Activated T-helper 17 cell treated with anti-CD3 and anti-CD28 coated beads, Interleukin-2, amount 50 U/mL, for 72 hours (primary cell): ENCODE measurements at regions not wholly inside any gene's neighbourhood (a gene's known extent, or its start where the extent isn't known, plus 50 kb on each side); places are given as distances from the start of the nearest gene placed in this dataset.

Source experiments
- ATAC-seq: fragments of 150-1000 bp; cut with Tn5 transposase; replicated peaks from 2 replicates; pipeline ENCODE4 v1.10.0; 2021; ENCODE audit warnings: mild to moderate bottlenecking, moderate library complexity
- H3K27ac Mint-ChIP-seq: one replicate; pipeline ENCODE4 v1.8.0; 2022; ENCODE audit warnings: mixed read lengths
- H3K27me3 Mint-ChIP-seq: one replicate; pipeline ENCODE4 v1.8.0; 2022; ENCODE audit warnings: mixed read lengths
- H3K36me3 Mint-ChIP-seq: one replicate; pipeline ENCODE4 v1.8.0; 2022; ENCODE audit warnings: low read depth, mild to moderate bottlenecking, mixed read lengths
- H3K4me1 Mint-ChIP-seq: one replicate; pipeline ENCODE4 v1.8.0; 2022; ENCODE audit warnings: mixed read lengths
- H3K4me3 Mint-ChIP-seq: one replicate; pipeline ENCODE4 v1.8.0; 2022; ENCODE audit warnings: mild to moderate bottlenecking, mixed read lengths
- H3K9me3 Mint-ChIP-seq: one replicate; pipeline ENCODE4 v1.8.0; 2022; ENCODE audit warnings: mixed read lengths

- Mint-ChIP-seq H3K4me3 (no peak overlapping the region), H3K27me3 (peaks cover 42% of the 10 kb centered on the region), H3K9me3 (peaks cover 2% of the 10 kb centered on the region), H3K4me1 (peaks cover 4% of the 10 kb centered on the region), H3K36me3 (no peaks in the 10 kb centered on the region), H3K27ac (no peak overlapping the region)
- ATAC-seq, result no peak
These were observed 75.2 kb upstream of the TBX5 start for GRCh38 chr12:114481200-114481535.

GRCh38 chr12:114480337-114481199 is 74.6 kb upstream of the TBX5 start:
- H3K27ac Mint-ChIP-seq, result no peak overlapping the region
- peaks cover 45% of the 10 kb centered on the region for H3K27me3 Mint-ChIP-seq
- no peak for ATAC-seq
- H3K36me3 Mint-ChIP-seq, result no peaks in the 10 kb centered on the region
- no peaks in the 10 kb centered on the region for H3K9me3 Mint-ChIP-seq
- no peak overlapping the region for H3K4me3 Mint-ChIP-seq
- H3K4me1 Mint-ChIP-seq, result peaks cover 4% of the 10 kb centered on the region

- Mint-ChIP-seq H3K4me3 (peak overlapping the region; percentile 41), H3K27me3 (peaks cover 49% of the 10 kb centered on the region), H3K4me1 (peaks cover 4% of the 10 kb centered on the region)
These were observed 73.9 kb upstream of the TBX5 start for GRCh38 chr12:114479831-114480230.

GRCh38 chr12:114478865-114479264 is 72.9 kb upstream of the TBX5 start:
- no peak overlapping the region for H3K27ac Mint-ChIP-seq
- no peaks in the 10 kb centered on the region for H3K9me3 Mint-ChIP-seq
- H3K4me1 Mint-ChIP-seq, result peaks cover 4% of the 10 kb centered on the region
- no peak for ATAC-seq
- H3K4me3 Mint-ChIP-seq, result no peak overlapping the region
- H3K27me3 Mint-ChIP-seq, result peaks cover 49% of the 10 kb centered on the region
- no peaks in the 10 kb centered on the region for H3K36me3 Mint-ChIP-seq

More at GRCh38 chr12:114479831-114480230, 73.9 kb upstream of the TBX5 start:
- no peaks in the 10 kb centered on the region for H3K9me3 Mint-ChIP-seq
- no peak overlapping the region for H3K27ac Mint-ChIP-seq
- no peaks in the 10 kb centered on the region for H3K36me3 Mint-ChIP-seq
- ATAC-seq, result no peak

DNA sequence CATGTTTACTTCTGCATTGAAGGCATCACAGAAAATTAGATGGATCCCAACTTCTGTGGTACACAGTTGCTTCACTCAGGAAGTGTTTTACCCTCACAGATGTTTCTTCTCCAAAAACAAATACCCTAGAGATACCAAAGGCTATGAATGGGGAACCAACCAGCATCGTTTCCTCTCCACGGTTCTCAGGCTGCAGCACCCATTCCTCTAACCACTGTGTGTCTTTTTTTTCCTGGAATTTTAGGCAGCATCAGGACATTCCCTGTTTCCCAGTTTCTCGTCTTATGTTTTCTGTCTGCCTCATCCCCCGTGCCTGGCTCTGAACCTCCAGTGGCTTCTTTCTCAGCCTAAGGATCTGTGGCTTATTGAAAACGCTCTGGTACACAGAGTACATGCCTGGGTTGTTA is 72.0 kb upstream of the TBX5 start:
- no peaks in the 10 kb centered on the region for H3K36me3 Mint-ChIP-seq
- no peak overlapping the region for H3K27ac Mint-ChIP-seq
- peaks cover 4% of the 10 kb centered on the region for H3K4me1 Mint-ChIP-seq
- peaks cover 48% of the 10 kb centered on the region for H3K27me3 Mint-ChIP-seq
- no peaks in the 10 kb centered on the region for H3K9me3 Mint-ChIP-seq
- H3K4me3 Mint-ChIP-seq, result no peak overlapping the region
- ATAC-seq, result no peak

DNA sequence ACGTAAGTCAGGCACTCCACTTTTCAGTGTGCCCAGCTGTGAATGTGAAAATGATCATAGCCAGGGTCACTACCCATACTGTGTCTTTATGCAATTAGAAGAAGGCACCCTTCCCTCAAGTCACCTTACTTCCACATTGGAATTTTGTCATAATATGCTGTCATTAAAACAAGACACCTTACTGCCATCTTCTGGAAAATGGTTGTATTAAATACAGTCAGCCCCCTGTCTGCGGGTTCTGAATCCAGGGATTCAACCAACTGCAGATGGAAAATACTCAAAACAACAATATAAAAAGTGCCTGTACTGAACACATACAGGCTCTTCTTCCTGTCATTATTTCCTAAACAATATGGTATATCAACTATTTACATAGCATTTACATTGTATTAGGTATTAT is 70.2 kb upstream of the TBX5 start:
- no peak for ATAC-seq
- Mint-ChIP-seq H3K27ac (no peak overlapping the region), H3K27me3 (peaks cover 35% of the 10 kb centered on the region), H3K9me3 (no peaks in the 10 kb centered on the region), H3K4me3 (no peak overlapping the region), H3K4me1 (peaks cover 2% of the 10 kb centered on the region), H3K36me3 (no peaks in the 10 kb centered on the region)

- Mint-ChIP-seq H3K9me3 (no peaks in the 10 kb centered on the region), H3K27me3 (peaks cover 22% of the 10 kb centered on the region), H3K27ac (no peak overlapping the region), H3K4me3 (no peak overlapping the region), H3K4me1 (no peaks in the 10 kb centered on the region), H3K36me3 (no peaks in the 10 kb centered on the region)
- no peak for ATAC-seq
These were observed 67.8 kb upstream of the TBX5 start for GRCh38 chr12:114473717-114474116.

- no peak overlapping the region for H3K27ac Mint-ChIP-seq
These were observed 67.1 kb upstream of the TBX5 start for GRCh38 chr12:114473018-114473417.

GRCh38 chr12:114457620-114458019 is 51.7 kb upstream of the TBX5 start:
- Mint-ChIP-seq H3K4me1 (no peaks in the 10 kb centered on the region), H3K9me3 (no peaks in the 10 kb centered on the region), H3K27ac (no peak overlapping the region), H3K27me3 (peaks cover 3% of the 10 kb centered on the region), H3K36me3 (no peaks in the 10 kb centered on the region), H3K4me3 (no peak overlapping the region)
- ATAC-seq, result no peak

More at GRCh38 chr12:114473018-114473417, 67.1 kb upstream of the TBX5 start:
- no peak for ATAC-seq
- H3K4me3 Mint-ChIP-seq, result no peak overlapping the region
- H3K36me3 Mint-ChIP-seq, result no peaks in the 10 kb centered on the region
- no peaks in the 10 kb centered on the region for H3K4me1 Mint-ChIP-seq
- peaks cover 17% of the 10 kb centered on the region for H3K27me3 Mint-ChIP-seq
- no peaks in the 10 kb centered on the region for H3K9me3 Mint-ChIP-seq
